ENCODE measurements at regions not wholly inside any gene's neighbourhood (a gene's known extent, or its start where the extent isn't known, plus 50 kb on each side); places are given as distances from the start of the nearest gene placed in this dataset.

DNA sequence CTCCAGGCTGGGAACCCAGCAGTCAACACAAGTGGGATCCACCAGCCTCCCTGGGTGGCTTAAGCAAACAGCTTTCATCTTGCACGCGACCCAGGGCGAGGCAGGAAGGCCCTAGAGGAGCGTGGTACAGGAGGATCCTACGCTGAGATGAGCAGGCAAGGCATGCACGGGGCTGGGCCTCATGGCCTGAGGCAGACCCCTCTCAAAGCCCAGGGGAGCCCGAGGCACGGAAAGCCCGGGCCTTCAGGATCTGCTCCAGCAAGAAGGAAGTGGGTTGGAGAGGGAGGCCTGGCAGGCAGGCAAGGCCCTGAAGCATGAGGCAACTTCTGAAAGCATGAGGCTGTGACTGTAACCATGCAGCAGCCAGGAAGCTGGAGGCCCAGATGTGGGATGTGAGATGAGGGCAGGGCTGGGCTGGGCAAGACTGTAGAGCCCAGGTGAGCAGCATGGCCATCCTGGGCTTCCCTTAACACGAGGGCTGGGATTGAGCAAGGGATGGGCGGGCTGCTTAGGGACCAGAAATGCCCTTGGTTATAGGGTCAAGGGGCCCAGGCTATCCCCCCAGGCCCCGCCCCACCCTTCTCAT lies 338.7 kb downstream of the C16orf95 start:
- DNase-seq (ENCODE audit: low read depth in 2 of 2), result no peak

DNA sequence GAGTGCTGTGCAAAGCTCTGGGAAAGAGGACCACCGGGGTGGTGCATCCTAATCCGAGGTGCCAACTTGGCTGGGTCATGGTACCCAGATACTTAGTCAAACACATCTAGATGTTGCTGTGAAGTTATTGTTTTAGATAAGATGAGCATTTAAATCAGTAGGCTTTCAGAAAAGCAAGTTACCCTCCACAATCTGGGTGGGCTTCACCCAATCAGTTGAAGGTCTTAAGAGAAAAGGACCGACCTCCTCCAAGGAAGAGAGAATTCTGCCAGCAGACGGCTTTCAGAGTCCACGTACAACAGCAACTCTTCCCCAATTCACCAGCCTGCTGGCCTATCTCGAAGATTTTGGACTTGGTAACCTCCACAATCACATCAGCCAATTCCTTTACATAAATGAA lies 338.1 kb downstream of the C16orf95 start:
- no peak for DNase-seq (ENCODE audit: low read depth in 2 of 2)

DNA sequence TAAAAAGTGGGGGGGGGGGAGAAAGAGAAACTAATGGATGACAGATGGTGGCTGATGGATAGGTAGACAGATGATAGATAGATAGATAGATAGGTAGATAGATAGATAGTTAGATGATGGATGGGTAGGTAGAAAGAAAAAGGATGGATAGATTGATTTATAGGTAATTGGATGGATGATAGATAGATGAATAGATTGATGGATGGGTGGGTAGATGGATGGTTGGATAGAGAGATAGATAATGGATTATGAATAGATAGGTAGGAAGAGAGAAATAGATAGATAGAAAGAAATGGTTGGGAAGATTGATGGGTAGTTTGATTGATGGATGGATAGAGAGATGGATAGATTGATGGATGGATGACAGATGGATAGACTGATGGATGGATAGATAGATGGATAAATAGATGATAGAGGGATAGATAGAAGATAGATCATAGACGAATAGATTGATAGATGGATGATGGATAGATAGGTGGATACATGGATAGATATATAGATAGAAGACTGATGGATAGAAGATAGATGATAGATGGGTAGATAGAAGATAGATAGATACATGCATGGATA lies 337.1 kb downstream of the C16orf95 start:
- DNase-seq (ENCODE audit: low read depth in 2 of 2), result no peak

DNA sequence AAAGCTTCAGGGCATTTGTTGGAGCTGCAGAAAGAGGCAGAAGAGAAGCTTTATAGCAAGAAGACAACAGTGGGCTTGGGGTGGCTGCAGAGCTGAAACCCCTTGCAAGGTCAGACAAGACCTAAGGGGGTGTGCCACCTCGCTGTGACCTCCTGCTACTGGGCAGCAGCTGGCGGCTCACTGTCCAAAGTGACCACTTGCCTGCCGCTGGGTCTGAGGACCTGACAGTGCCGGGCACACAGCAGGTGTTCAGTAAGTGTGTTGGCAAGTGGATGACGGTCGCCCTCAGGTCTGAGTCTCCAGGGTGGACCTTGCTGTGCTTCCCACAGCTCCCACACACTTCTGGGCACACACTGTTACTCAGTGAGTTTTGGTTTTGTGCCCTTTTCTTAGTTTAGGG lies 336.5 kb downstream of the C16orf95 start:
- no peak for DNase-seq (ENCODE audit: low read depth in 2 of 2)

DNA sequence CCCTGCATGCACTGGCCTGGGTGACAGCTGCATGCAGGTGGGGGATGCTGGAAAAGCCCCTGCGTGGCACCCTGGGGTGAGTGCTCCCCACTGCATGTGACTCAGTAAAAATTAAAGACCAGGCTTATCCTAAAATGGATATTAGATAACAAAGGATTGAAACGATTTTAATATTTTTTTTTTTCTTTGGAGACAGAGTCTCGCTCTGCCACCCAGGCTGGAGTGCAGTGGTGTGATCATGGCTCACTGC lies 334.9 kb downstream of the C16orf95 start:
- no peak for DNase-seq (ENCODE audit: low read depth in 2 of 2)

DNA sequence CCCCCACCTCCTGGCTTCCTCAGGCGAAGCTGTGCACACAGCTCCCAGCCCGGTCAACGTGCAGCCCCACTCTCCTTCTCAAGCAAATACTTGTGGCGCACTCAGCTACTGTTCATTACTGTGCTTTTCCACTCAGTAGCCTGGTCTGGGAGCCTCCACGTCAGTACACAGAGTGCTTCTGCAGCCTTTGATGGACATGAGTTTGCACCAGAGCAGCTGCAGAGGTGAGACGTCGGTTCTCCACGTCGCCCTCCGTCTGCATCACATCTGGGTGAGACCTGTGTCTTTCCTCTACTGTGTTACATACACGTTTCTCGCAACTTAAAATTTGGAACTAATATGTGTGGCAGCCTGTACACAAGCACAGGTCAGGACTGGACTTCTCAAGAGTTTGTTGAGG lies 334.3 kb downstream of the C16orf95 start:
- no peak for DNase-seq (ENCODE audit: low read depth in 2 of 2)

DNA sequence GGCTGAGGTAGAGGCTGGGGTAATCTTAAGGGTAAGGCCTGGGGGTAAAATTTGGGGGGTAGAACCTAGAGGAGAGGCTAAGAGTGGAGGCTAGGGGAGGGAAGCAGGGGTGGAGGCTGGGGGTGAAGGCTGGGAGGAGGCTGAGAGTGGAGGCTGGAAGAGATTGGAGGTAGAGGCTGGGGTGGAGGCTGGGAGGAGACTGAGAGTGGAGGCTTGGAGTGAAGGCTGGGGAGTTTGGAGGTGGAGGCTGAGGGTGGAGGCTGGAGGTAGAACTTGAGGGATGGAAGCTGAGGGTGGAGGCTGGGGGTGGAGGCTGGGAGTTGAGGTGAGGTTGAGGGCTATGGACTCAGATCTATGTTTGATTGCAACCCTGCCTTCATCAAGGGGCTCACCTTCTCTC lies 333.6 kb downstream of the C16orf95 start:
- DNase-seq (ENCODE audit: low read depth in 2 of 2), result no peak

DNA sequence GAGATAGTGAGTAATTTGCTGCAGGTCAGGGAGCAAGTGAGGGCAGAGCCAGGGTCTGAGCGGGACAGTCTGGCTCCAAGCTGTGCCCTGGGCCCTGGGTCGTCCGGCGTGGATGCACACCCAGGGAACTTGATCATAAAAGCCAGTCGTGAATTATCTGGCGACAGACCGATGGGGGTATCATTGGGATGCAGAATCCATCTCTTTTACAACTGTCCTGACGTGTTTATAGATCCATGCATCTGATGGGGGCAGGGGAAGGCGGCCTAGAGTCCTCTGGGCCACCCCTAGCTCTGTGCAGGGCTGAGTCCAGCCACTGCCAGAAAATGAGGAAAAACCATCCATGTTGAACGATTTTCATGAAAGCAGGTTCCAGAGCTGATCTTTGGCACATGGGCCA lies 332.8 kb downstream of the C16orf95 start:
- no peak for DNase-seq (ENCODE audit: low read depth in 2 of 2)

DNA sequence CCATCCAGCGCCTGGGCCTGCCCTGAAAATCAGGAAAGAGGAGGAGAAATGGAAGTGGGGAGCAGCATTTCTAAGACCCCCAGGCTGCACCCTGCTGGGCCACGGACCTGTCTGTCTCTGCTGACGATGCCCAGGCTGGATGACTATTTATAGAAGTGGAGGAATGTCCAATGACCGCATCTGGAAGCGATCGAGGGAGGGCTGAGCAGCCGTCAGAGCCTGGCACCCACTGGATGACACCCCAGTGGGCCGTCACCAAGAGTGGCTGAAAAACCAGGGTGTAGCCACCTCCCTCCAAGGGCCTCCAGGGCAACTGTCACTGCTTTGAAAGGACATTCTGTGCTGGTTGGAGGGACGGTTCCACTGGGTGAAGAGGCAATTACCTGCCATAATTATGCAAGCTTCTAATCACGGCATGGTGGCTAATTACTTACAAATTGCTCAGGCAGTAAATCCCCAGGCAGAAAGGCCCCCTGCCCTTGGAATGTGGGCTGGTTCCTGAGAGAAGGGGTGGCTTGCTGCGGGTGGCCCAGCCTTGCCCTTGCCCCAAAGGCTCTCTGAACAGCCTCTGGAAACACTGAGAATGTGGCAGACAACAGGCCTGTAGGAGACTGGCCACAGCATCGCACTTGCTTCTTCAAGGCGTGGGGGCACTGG lies 332.1 kb downstream of the C16orf95 start:
- no peak for DNase-seq (ENCODE audit: low read depth in 2 of 2)

DNA sequence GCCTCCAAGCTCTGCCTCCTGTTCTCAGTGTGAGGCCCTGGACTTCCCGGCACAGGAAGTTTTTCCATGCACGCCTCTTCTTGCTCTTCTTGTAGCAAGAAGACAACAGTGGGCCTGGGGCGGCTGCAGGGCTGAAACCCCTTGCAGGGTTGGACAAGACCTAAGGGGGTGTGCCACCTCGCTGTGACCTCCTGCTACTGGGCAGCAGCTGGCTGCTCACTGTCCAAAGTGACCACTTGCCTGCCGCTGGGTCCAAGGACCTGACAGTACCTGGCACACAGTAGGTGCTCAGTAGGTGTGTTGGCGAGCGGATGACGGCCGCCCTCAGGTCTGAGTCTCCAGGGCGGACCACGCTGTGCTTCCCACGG lies 331.6 kb downstream of the C16orf95 start:
- no peak for DNase-seq (ENCODE audit: low read depth in 2 of 2)

DNA sequence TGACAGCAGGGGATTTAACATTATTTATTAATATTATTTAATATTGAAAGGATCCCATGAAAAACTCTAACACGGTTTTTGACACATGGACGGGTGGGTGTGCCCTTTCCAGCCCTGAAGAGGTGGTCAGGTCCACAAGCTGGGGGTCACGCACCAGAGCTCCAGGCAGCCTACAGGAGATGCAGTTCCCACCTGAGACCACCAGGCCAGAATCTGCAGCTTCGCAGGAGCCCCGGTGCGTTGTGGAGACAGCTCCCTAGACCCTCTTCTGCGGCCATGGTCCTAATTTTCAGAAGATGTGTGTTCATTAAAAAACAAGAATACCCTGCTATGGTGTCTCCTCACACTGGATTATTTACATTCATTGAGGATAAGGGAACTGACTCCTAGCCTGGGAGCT lies 331.1 kb downstream of the C16orf95 start:
- no peak for DNase-seq (ENCODE audit: low read depth in 2 of 2)

DNA sequence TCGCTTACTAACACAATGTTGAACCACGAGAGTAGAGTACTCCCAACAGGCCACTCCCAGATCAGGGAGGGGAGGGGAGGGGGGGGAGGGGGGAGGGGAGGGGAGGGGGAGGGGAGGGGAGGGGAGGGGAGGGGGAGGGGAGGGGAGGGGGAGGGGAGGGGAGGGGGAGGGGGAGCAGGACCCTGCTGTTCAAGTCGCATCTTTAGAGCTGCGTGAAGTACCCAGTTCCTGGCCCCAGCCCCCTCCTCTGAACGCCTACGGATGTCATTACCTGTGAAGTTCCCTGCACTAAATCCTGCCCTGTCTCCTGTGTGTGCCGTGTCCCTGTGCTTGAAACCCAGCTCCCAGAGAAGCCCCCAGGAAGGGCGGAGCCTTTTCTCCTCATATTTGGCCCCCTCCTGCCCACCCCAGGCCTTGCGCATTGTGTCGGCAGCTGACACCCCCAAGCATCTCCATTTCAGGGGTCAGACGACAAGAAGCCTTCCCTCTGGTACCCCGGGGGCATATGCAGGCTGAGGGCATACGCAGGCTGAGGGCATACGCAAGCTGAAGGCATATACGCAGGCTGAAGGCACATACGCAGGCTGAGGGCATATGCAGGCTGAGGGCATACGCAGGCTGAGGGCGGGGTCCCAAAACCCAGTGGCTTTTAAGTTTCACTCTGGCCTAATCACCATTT lies 330.2 kb downstream of the C16orf95 start:
- no peak for DNase-seq (ENCODE audit: low read depth in 2 of 2)

DNA sequence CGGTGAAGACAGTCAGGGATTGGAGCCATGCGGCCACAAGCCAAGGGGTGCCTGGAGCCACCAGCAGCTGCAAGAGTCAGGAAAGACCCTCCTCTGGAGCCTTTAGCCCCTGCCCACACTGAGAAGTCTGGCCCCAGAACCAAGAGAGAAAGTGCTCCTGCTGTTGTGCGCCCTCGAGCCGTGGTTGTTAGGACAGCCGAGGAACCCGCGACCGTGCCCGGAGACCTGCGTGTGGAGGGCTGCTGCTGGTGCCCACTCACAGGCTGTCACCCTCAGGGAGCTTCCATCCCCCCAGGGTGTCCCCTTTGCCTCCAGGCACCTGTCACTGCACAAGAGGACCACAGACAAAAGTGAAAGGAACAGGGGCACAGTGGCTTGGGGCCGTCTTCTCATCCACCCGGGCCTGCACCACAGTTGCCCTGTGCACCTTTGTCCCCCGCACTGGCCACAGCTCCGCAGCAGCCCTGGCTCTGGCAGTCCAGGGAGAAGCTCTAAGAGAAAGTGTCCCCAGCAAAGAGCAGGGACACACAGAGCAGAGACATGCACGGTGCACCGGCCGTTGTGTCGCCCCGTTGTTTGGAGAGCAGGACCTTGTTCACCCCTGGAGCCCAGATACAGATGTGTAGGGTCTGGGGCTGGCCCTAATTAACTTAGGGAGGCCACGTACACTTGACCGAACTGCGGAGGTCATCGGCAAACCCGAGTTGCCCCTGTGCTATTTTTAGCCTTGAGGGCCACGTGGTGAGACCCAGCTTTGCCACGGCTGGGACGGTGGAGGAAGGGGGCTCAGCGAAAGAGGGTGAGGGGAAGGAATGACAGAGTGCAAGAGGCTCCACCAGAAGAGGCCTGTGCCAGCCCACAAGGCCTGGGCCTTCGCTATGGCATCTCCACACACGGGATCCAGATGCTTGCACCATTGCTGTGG lies 329.2 kb downstream of the C16orf95 start:
- no peak for DNase-seq (ENCODE audit: low read depth in 2 of 2)

DNA sequence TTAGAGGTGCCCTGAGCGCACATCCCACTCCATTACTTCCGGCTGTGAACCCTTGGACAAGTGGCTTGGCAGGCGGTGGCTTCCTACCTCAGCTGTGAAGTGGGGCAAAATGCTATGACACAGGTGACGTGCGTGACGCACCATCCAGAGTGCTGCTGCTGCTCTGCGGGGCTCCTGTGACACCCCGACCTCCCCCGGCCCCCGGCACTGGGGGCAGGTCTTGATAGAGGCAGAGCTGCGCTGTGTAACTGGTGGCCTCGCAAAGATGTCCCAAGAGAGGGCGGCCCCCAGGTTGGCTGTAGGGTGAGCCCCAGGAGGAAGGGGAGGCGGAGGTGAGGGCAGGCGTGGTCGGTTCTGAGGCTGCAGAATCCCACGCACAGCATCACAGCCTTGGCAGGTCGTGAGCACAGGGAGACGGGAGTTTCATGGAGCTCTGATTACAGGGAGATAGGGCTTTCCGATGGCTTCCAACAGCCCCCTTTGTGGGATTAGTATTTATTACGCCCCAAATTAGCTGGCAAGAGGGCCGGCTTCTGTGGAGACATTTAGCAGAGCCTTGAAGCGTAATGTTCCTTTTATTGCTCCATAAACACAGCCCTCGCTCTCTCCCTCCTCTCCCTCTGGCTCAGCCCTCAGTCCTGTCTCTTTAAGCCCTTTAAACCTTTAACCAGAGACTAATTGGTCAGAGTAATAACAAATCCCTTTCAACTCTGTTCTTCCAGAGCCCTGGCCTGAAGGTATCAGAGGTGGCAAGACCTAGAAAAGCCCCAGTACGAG lies 328.1 kb downstream of the C16orf95 start:
- no peak for DNase-seq (ENCODE audit: low read depth in 2 of 2)

DNA sequence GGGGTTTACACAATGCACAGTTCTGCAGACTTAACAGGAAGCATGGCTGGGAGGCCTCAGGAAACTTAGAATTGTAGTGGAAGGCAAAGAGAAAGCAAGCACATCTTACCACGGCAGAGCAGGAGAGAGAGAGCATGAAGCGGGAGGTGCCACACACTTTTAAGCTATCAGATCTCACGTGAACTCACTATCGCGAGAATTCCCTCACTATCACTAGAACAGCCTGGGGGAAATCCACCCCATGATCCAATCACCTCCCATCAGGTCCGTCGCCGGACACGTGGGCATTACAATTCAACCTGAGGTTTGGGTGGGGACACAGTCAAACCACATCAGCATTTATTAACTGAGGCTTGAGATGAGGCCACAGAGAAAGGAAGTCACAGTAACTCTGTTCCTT lies 326.7 kb downstream of the C16orf95 start:
- DNase-seq (ENCODE audit: low read depth in 2 of 2), result no peak

DNA sequence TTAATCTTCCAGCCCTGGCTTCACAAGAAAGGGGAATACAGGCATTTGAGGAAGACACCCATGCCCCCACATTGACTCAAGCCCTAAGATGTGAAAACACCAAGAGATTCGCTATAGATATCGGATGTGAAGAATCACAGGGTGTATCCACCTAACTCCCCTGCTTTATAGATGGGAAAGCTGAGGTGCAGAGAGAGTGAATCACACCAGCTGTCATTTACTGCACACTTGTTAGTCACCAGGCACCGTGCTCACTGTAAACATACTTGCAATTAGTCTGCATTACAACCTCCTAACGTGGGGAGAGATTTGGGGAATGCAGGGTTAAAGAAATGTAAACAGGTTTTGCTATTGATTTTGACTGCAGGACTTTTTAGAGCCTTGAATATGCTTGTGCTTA lies 325.5 kb downstream of the C16orf95 start:
- DNase-seq (ENCODE audit: low read depth in 2 of 2), result no peak

DNA sequence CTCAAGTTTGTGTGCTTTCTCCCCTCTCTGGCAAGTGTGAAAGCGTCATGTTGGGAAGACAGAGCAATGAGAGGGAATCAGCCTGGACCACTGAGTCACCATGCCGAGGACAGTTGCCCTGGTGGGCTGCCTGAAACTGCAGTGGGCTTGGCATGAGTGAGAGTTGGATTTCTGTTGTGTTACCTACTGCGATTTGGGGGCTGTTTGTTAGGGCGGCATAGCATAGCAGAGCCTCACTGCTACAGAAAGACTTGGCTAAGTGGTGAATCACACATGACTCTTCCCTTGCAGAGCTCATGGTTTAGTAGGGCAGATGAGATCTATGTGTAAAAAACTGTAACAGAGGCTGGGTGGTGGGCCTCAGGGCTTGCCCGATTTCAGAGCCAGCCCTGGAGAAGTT lies 324.6 kb downstream of the C16orf95 start:
- DNase-seq (ENCODE audit: low read depth in 2 of 2), result no peak

DNA sequence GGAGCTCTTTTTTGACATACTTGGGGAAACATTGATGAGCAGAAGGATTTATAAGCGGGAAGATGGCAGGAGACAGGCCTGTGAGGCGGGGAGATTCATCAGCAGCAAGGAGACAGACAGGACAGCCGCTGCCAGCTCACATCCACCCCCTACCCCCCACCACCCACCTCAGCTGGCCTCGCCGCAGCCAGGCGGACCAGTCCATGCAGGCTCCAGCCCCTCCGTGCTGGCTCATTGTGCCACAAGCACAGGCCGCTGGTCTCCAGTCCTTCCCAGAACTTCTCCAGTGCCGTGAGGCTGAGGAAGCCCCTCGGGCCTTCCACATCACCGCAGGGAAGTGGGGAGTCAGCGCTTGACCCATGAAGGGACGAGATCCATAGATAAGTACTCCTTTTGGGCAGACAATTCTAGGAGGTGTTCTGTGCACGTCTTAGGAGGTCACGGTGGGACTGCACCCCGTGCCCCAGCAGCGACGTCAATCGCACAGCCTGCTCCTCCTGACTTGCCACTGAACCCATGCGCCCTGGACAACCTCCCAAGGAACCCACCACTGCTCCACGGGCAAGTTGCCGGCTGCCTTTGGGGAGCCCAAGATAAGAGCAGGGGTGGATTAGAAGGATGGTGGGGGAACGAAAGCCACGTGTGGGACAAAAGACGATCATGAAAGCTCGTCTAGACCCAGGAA lies 323.6 kb downstream of the C16orf95 start:
- DNase-seq (ENCODE audit: low read depth in 2 of 2), result no peak

DNA sequence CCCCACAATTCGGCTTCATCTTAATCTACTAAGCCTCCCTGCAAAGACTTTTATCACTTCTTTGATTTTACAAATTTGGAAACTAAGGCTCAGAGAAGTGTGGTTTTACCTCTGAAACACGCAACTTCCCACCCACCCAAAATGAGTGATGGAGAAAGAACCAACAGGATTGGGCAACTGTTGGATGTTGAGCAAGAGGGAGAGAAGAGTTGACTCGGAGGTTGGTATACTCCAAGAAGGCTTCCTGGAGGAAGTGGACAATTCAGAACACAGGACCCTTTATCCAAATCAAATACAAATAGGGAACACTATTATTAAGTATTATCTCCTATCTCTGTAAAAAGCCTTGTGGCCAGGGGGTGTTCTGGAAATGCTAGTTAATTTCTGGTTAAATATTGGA lies 323.0 kb downstream of the C16orf95 start:
- no peak for DNase-seq (ENCODE audit: low read depth in 2 of 2)

DNA sequence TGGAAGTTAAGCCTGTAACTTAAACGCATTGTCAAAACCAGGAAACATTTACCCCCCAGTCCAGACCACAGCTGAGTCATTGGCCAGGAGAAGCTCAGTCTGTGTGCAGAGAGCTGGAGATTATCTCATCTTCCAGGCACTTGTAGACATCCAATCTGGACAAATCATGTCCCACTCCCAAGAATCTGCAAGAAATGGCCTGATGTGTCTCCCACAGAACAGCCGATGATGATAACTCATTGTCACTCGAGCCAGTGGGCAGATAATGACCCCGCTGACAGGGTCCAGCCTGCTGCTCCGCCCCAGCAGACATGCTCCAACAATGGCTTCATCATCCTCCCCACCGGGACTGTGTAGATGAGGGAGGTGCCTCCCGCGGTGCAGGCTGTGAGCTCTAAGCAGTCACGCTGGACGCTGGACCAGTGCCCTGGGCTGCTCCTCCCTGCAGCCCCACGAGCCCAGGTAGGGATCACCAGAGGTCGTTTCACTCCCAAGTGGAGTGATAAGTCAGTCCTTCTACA lies 322.5 kb downstream of the C16orf95 start:
- DNase-seq (ENCODE audit: low read depth in 2 of 2), result no peak

DNA sequence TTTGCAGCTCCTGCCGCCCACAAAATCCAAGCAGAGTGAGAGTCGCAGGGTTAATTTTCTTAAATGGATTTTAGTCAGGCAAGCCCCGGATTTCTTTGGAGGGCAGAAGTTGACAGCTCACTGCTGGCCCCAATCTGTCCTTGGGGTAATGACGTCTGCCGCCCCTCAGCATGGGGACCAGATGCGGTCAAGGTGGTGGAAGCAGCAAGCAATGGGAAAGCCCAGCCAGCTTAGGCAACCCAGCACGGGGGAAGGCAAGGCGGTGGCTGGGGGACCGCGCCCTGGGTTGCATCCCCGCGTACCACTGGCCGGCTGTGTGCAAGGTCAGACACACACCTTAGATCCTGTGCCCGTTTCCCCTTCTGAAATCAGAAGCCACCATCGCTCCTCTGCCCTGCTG lies 321.7 kb downstream of the C16orf95 start:
- DNase-seq (ENCODE audit: low read depth in 2 of 2), result no peak

Measured in stimulated activated CD4-positive, alpha-beta T cell treated with anti-CD3 and anti-CD28 coated beads, Interleukin-12 subunit alpha, Interleukin-12 subunit beta, amount 100 ng/mL, for 24 hours (primary cell).